SU-DHL-6 (cell line): ENCODE measurements at regions not wholly inside any gene's neighbourhood (a gene's known extent, or its start where the extent isn't known, plus 50 kb on each side); places are given as distances from the start of the nearest gene placed in this dataset.

Experiments
- CTCF ChIP-seq: fragments of 200-600 bp; sonication (generic); IDR thresholded peaks from one replicate; pipeline ENCODE4 v1.5.1; 2017; ENCODE audit warnings: antibody characterized with exemption, mild to moderate bottlenecking, low read length, moderate library complexity; ENCODE audit not compliant: insufficient read depth, poor library complexity, severe bottlenecking
- EZH2phosphoT487 ChIP-seq: fragments of 200-600 bp; sonication (generic), shearing (Covaris generic); conservative IDR thresholded peaks from 2 replicates; pipeline ENCODE4 v1.6.1; 2018; ENCODE audit warnings: mild to moderate bottlenecking, antibody characterized with exemption, low read length, moderate library complexity, mixed read lengths

GRCh38 chr16:75794426-75794825 lies 68.1 kb upstream of the CPHXL start:
- TF ChIP-seq CTCF (no peak), EZH2phosphoT487 (no peak)
